OCI-LY1 (cell line): ENCODE measurements at regions not wholly inside any gene's neighbourhood (a gene's known extent, or its start where the extent isn't known, plus 50 kb on each side); places are given as distances from the start of the nearest gene placed in this dataset.

Experiments used
- H2AFZ ChIP-seq: fragments of 200-600 bp; sonication (generic), shearing (Covaris generic); 2 replicates; pipeline ENCODE4 v1.6.0; 2014; ENCODE audit warnings: antibody characterized with exemption, mild to moderate bottlenecking, low read length
- H3F3A ChIP-seq: fragments of 200-600 bp; sonication (generic), shearing (Covaris generic); 2 replicates; pipeline ENCODE4 v1.6.0; 2014; ENCODE audit warnings: mild to moderate bottlenecking, antibody characterized with exemption, low read length, moderate library complexity; ENCODE audit not compliant: insufficient read depth
- H3K27ac ChIP-seq: fragments of 200-600 bp; sonication (generic); 2 replicates; pipeline ENCODE4 v1.5.1; 2014; ENCODE audit warnings: low read length, mixed run types, mild to moderate bottlenecking, low read depth; ENCODE audit not compliant: poor library complexity, severe bottlenecking
- H3K27me3 ChIP-seq: fragments of 200-600 bp; sonication (generic); 2 replicates; pipeline ENCODE4 v1.6.0; 2014; ENCODE audit warnings: antibody characterized with exemption, mild to moderate bottlenecking, low read length, moderate library complexity; ENCODE audit not compliant: insufficient read depth
- H3K36me3 ChIP-seq: fragments of 200-600 bp; sonication (generic); 2 replicates; pipeline ENCODE4 v1.6.1; 2014; ENCODE audit warnings: mild to moderate bottlenecking, antibody characterized with exemption, low read length, moderate library complexity, mixed read lengths; ENCODE audit not compliant: insufficient read depth
- H3K4me1 ChIP-seq: fragments of 200-600 bp; sonication (generic); 2 replicates; pipeline ENCODE4 v1.5.1; 2014; ENCODE audit warnings: mild to moderate bottlenecking, low read length, moderate library complexity; ENCODE audit not compliant: insufficient read depth, severe bottlenecking
- H3K4me2 ChIP-seq: fragments of 200-600 bp; sonication (generic), shearing (Covaris generic); 2 replicates; pipeline ENCODE4 v1.6.1; 2014; ENCODE audit warnings: low read length
- H3K4me3 ChIP-seq: fragments of 200-600 bp; sonication (generic); 2 replicates; pipeline ENCODE4 v1.5.1; 2014; ENCODE audit warnings: low read length, low read depth, mild to moderate bottlenecking, mixed read lengths; ENCODE audit not compliant: poor library complexity, severe bottlenecking
- H3K79me2 ChIP-seq: fragments of 200-600 bp; shearing (Covaris generic); 2 replicates; pipeline ENCODE4 v1.6.1; 2016; ENCODE audit warnings: mixed run types, low read length, mixed read lengths; ENCODE audit not compliant: insufficient read depth
- H3K9ac ChIP-seq: fragments of 200-600 bp; sonication (generic), shearing (Covaris generic); 2 replicates; pipeline ENCODE4 v1.6.1; 2014; ENCODE audit warnings: mild to moderate bottlenecking, low read length, mixed read lengths
- H3K9me2 ChIP-seq: fragments of 200-600 bp; sonication (generic), shearing (Covaris generic); 2 replicates; pipeline ENCODE4 v1.6.1; 2014; ENCODE audit warnings: low read depth, mild to moderate bottlenecking, low read length, mixed read lengths
- H3K9me3 ChIP-seq: fragments of 200-600 bp; shearing (Covaris generic); 2 replicates; pipeline ENCODE4 v1.6.1; 2014; ENCODE audit warnings: low read length, mixed read lengths
- H4K20me1 ChIP-seq: fragments of 200-600 bp; sonication (generic), shearing (Covaris generic); 2 replicates; pipeline ENCODE4 v1.6.0; 2016; ENCODE audit warnings: mild to moderate bottlenecking, low read length; ENCODE audit not compliant: insufficient read depth
- EZH2 ChIP-seq: fragments of 200-600 bp; sonication (generic), shearing (Covaris generic); IDR thresholded peaks from 2 replicates; pipeline ENCODE4 v1.8.0; 2017; ENCODE audit warnings: borderline replicate concordance, mixed run types, mild to moderate bottlenecking, antibody characterized with exemption, low read length, moderate library complexity, mixed read lengths
- TF ChIP-seq, protein P1 (sequence below): fragments of 200-600 bp; sonication (generic), shearing (Covaris generic); IDR thresholded peaks from 2 replicates; pipeline ENCODE4 v1.5.1; 2017; ENCODE audit warnings: mild to moderate bottlenecking, antibody characterized with exemption, low read length, moderate library complexity, mixed read lengths

DNA sequence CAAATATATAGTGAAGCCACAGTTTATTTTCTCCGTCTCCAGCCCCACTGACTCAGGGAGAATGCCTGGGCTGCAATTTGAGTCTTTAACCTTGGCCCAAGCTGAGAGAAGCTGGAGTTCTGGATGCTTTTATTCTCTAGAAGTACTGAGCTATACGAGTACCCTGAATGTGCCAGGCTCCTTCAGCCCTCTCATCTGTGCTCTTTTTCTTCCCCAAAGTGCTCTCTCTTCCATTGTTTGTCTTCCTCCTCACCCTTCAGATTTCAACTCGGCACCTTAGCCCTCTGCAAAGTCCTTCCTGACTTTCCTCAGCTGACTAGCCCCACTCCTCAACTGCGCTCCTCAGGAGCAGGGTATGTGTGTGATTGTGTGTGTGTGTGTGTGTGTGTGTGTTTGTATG, 75.6 kb upstream of the AGBL1 start:
- no peaks in the 10 kb centered on the region for H3K79me2 ChIP-seq
- no peaks in the 10 kb centered on the region for H3K27me3 ChIP-seq
- no peak for TF ChIP-seq EZH2
- TF ChIP-seq, protein P1, sequence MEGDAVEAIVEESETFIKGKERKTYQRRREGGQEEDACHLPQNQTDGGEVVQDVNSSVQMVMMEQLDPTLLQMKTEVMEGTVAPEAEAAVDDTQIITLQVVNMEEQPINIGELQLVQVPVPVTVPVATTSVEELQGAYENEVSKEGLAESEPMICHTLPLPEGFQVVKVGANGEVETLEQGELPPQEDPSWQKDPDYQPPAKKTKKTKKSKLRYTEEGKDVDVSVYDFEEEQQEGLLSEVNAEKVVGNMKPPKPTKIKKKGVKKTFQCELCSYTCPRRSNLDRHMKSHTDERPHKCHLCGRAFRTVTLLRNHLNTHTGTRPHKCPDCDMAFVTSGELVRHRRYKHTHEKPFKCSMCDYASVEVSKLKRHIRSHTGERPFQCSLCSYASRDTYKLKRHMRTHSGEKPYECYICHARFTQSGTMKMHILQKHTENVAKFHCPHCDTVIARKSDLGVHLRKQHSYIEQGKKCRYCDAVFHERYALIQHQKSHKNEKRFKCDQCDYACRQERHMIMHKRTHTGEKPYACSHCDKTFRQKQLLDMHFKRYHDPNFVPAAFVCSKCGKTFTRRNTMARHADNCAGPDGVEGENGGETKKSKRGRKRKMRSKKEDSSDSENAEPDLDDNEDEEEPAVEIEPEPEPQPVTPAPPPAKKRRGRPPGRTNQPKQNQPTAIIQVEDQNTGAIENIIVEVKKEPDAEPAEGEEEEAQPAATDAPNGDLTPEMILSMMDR, result no peak
- H3K27ac ChIP-seq, result no peak overlapping the region
- H3K9ac ChIP-seq, result no peak overlapping the region
- no peaks in the 10 kb centered on the region for H3K9me2 ChIP-seq
- no peaks in the 10 kb centered on the region for H3F3A ChIP-seq
- H4K20me1 ChIP-seq, result no peaks in the 10 kb centered on the region
- no peak overlapping the region for H3K4me3 ChIP-seq
- H3K4me2 ChIP-seq, result no peak overlapping the region
- no peaks in the 10 kb centered on the region for H3K36me3 ChIP-seq
- no peak overlapping the region for H2AFZ ChIP-seq
- H3K4me1 ChIP-seq, result no peaks in the 10 kb centered on the region
- no peaks in the 10 kb centered on the region for H3K9me3 ChIP-seq

DNA sequence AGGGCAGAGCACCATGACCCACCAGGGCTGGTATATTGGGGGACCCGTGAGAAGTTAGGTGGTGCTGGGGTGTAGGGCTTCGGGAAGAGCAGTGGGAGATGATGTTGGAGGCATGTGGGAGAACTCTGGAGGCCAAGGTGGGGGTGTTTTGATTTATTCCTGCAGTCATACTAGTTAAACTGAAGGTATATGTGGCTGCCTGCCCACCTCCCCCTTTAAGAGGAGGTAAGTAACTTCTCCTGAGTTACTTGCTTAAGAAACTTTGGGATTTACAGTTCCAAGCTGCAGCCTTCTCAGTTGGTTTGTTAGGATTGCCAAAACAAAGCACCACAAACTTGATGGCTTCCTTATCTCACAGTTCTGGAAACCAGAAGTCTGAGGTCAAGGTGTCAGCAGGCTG, 73.1 kb upstream of the AGBL1 start:
- H3F3A ChIP-seq, result no peaks in the 10 kb centered on the region
- H3K4me1 ChIP-seq, result peaks cover 15% of the 10 kb centered on the region
- no peak overlapping the region for H3K27ac ChIP-seq
- TF ChIP-seq EZH2, result no peak
- TF ChIP-seq, protein P1, result no peak
- no peak overlapping the region for H2AFZ ChIP-seq
- no peaks in the 10 kb centered on the region for H4K20me1 ChIP-seq
- H3K9me2 ChIP-seq, result no peaks in the 10 kb centered on the region
- H3K36me3 ChIP-seq, result no peaks in the 10 kb centered on the region
- H3K9ac ChIP-seq, result no peak overlapping the region
- H3K79me2 ChIP-seq, result no peaks in the 10 kb centered on the region
- no peaks in the 10 kb centered on the region for H3K9me3 ChIP-seq
- H3K4me3 ChIP-seq, result no peak overlapping the region
- no peak overlapping the region for H3K4me2 ChIP-seq
- no peaks in the 10 kb centered on the region for H3K27me3 ChIP-seq

DNA sequence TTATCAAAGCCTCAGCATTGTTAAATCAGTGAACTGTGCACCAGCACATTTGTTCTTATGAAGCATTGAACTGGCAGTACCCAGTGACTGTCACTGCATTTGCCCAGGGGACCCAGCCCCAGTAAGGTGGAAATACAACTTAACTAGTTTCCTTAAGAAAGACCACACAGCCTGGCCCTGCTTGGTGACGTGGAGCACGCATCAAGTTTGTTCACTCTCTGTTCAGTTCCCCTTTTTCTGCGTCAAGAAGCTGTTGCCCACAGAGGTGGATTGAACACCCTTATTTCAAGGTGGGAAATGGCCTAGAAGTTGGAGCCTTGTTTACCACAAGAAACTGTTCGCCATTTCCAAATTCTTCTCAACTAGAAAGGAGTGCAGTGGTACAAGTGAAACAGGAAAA, 69.9 kb upstream of the AGBL1 start:
- peak overlapping the region; percentile 28 for H3K27ac ChIP-seq
- peaks cover 15% of the 10 kb centered on the region for H3K4me1 ChIP-seq
- no peak overlapping the region; the same call in 1 of the 2 replicates for H3K9ac ChIP-seq
- no peaks in the 10 kb centered on the region for H3K9me2 ChIP-seq
- no peaks in the 10 kb centered on the region for H3K79me2 ChIP-seq
- H3K4me2 ChIP-seq, result no peak overlapping the region; the same call in 1 of the 2 replicates
- H3K4me3 ChIP-seq, result no peak overlapping the region
- no peaks in the 10 kb centered on the region for H3K27me3 ChIP-seq
- peak overlapping the region; percentile 20 for H2AFZ ChIP-seq
- H3K36me3 ChIP-seq, result no peaks in the 10 kb centered on the region
- H3K9me3 ChIP-seq, result no peaks in the 10 kb centered on the region
- no peaks in the 10 kb centered on the region for H4K20me1 ChIP-seq
- no peaks in the 10 kb centered on the region for H3F3A ChIP-seq
- TF ChIP-seq, protein P1, result no peak
- TF ChIP-seq EZH2, result no peak
